ENCODE measurements at regions not wholly inside any gene's neighbourhood (a gene's known extent, or its start where the extent isn't known, plus 50 kb on each side); places are given as distances from the start of the nearest gene placed in this dataset.

DNA sequence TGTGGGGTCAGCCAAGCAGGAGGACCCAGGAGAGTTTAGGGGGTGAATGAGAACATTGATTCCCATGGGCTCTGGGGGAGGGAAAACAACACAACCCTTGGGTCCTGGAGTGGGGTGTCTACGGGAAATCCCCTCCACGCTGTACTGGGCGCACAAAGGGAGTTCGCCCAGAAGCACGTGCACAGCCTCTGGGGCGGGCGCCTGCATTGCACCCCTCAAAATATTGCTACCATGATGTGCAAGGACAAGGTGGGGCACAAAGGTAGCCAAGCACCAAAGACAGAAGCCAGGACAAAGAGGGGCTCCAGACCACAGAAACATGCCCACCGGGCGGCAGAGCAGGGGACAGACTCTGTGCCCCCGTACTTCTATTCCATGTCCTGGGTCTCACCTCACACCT is 74.9 kb upstream of the EIF5 start:
- CTCF ChIA-PET: no interaction called here
- Histone ChIP-seq H3K4me1 (ENCODE audit: control insufficient read depth, extremely low read depth, insufficient read depth, low read length) (peaks cover 4% of the 10 kb centered on the region), H3K36me3 (ENCODE audit: control insufficient read depth in 2 of 2, extremely low read depth in 1 of 2, insufficient read depth in 2 of 2, low read length in 2 of 2) (no peaks in the 10 kb centered on the region), H3K4me3 (replicated peaks in 1 of 3; ENCODE audit: insufficient read depth in 1 of 3, low read depth in 1 of 3, low read length in 3 of 3) (no peak overlapping the region), H3K27me3 (ENCODE audit: control insufficient read depth in 2 of 2, insufficient read depth in 2 of 2, low read length in 2 of 2) (peaks cover 3% of the 10 kb centered on the region in 2 experiments), H3K9me1 (replicated peaks; ENCODE audit: control insufficient read depth, extremely low read depth, insufficient read depth, low read length) (no peaks in the 10 kb centered on the region), H3K9ac (replicated peaks; ENCODE audit: extremely low read depth, insufficient read depth, low read length) (no peak overlapping the region), H3K4me2 (ENCODE audit: insufficient read depth, low read length) (no peak overlapping the region), H4K20me1 (replicated peaks; ENCODE audit: control insufficient read depth, extremely low read depth, insufficient read depth, low read length) (no peaks in the 10 kb centered on the region), H2AFZ (ENCODE audit: low read depth, low read length) (no peak overlapping the region), H3K79me2 (ENCODE audit: control insufficient read depth, insufficient read depth, low read length) (no peaks in the 10 kb centered on the region), H3K9me3 (replicated peaks; ENCODE audit: control insufficient read depth, insufficient read depth, low read length) (no peaks in the 10 kb centered on the region), H3K27ac (ENCODE audit: insufficient read depth, low read depth, low read length) (no peak overlapping the region)
- DNase-seq (ENCODE audit: low read depth, low spot score): no peak
- no TSS peak for BruUV-seq (replicated peaks)
- intact Hi-C loops (cut with micrococcal nuclease): no loop called here
- dilution Hi-C loops (cut with MboI; ENCODE audit: extremely low pct_ligation_motif_present, low sequenced_read_pairs): no loop called here
- no peak for FAIRE-seq
- POLR2A ChIA-PET: no interaction called here
- TF ChIP-seq POLR2A (IDR thresholded peaks at IDR 0.05; ENCODE audit: low read depth, low read length) (no peak), MYC (IDR thresholded peaks at IDR 0.05; ENCODE audit: low read depth, low read length) (no peak), FOS (IDR thresholded peaks at IDR 0.05; ENCODE audit: borderline replicate concordance, insufficient read depth, low read length) (no peak), CTCF (IDR thresholded peaks at IDR 0.05; ENCODE audit: extremely low read depth in 1 of 2, insufficient read depth in 1 of 2, low read depth in 1 of 2, low read length in 2 of 2) (no peak), POLR2AphosphoS5 (IDR thresholded peaks at IDR 0.05; ENCODE audit: insufficient read depth, low read depth, low read length) (no peak), GATA2 (IDR thresholded peaks at IDR 0.05; ENCODE audit: insufficient read depth, insufficient read length, low read depth, low read length) (no peak), JUN (IDR thresholded peaks at IDR 0.05; ENCODE audit: borderline replicate concordance, insufficient read depth, insufficient read length, low read depth) (no peak), EZH2 (IDR thresholded peaks at IDR 0.05; ENCODE audit: borderline replicate concordance, low read depth, low read length, severe bottlenecking) (no peak)
- TF ChIP-seq, protein P1, sequence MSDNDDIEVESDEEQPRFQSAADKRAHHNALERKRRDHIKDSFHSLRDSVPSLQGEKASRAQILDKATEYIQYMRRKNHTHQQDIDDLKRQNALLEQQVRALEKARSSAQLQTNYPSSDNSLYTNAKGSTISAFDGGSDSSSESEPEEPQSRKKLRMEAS (IDR thresholded peaks at IDR 0.05; ENCODE audit: insufficient read depth, insufficient read length): no peak

Data from endothelial cell of umbilical vein (primary cell).